Type B pancreatic cell (in vitro differentiated cells): ENCODE measurements at regions not wholly inside any gene's neighbourhood (a gene's known extent, or its start where the extent isn't known, plus 50 kb on each side); places are given as distances from the start of the nearest gene placed in this dataset.

Experiments used
- DNase-seq: peaks from one replicate; pipeline ENCODE4 v3.0.0; 2021; ENCODE audit warnings: mixed read lengths; ENCODE audit not compliant: unreplicated experiment; ENCODE audit errors: extremely low spot score
- H3K27ac Mint-ChIP-seq: 2 replicates; pipeline ENCODE4 v1.8.0; 2021; ENCODE audit warnings: mild to moderate bottlenecking, mixed read lengths
- H3K27me3 Mint-ChIP-seq: 2 replicates; pipeline ENCODE4 v1.8.0; 2021; ENCODE audit warnings: mixed read lengths
- H3K36me3 Mint-ChIP-seq: 2 replicates; pipeline ENCODE4 v1.8.0; 2021; ENCODE audit warnings: mixed read lengths
- H3K4me1 Mint-ChIP-seq: one replicate; pipeline ENCODE4 v1.8.0; 2021; ENCODE audit warnings: mixed read lengths; ENCODE audit not compliant: unreplicated experiment
- H3K4me3 Mint-ChIP-seq: 2 replicates; pipeline ENCODE4 v1.8.0; 2021; ENCODE audit warnings: mild to moderate bottlenecking, mixed read lengths
- H3K9me3 Mint-ChIP-seq: 2 replicates; pipeline ENCODE4 v1.8.0; 2021; ENCODE audit warnings: mixed read lengths
- CTCF ChIP-seq: fragments of 200-600 bp; sonication (generic); conservative IDR thresholded peaks from 2 replicates; pipeline ENCODE4 v1.5.0; 2021; ENCODE audit warnings: antibody characterized with exemption, mild to moderate bottlenecking

DNA sequence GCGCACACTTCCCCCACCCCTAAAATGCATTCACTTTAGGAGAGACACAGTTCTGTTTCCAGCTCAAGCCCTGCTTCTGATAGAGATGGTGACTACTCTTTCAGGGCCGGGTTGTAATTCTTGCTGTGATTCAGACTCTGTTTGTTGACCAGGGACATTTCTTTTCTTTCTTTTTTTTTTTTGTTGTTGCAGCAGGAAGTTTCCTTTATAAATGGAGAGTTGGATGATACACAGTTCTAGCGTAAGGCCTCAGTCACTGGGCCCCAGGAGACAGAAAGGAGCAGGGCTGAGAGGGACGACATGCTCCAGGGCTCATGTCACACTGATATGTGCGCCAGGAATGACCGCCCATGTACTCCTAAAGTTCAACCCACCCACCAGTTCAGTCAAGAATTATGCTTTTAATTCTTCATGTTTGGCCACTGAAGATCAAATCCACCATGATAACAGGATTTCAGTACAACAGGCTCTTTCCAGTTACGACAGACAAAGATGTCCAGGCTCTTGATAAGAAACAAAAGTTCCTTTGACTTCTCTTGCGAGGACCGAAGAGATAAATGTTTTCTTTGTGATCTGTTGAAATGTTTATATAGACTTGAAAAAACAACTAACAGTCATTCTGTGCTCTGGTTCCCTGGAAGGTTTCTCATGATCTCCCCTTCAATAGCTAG lies 142.5 kb downstream of the CD164 start:
- no peak for TF ChIP-seq CTCF
- Mint-ChIP-seq H3K27ac (peak overlapping the region; percentile 66), H3K27me3 (no peaks in the 10 kb centered on the region), H3K36me3 (peaks cover 4% of the 10 kb centered on the region), H3K4me3 (peak overlapping the region; percentile 46), H3K9me3 (peaks cover 10% of the 10 kb centered on the region), H3K4me1 (peaks cover 25% of the 10 kb centered on the region)
- no peak for DNase-seq

DNA sequence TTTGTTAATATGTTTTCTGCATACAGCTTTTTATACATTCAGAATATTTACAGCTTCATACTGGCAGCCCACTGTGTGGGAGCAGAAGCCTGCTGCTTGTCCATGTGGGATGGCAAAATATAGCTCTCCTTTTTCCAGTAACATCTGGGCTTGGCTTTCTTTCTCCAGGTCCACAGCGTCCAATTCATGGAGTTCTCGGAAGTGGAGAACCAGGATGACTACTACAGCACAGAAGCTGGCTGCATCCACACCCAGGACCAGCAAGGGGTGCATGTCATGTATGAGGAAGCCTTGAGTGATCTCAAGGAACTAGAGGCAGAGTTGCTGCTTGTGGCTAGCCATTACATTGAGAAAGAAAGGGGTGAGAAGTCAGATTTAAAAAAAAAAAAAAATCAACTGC lies 143.1 kb downstream of the CD164 start:
- Mint-ChIP-seq H3K4me3 (no peak overlapping the region), H3K27ac (peak overlapping the region; percentile 66), H3K36me3 (peaks cover 4% of the 10 kb centered on the region), H3K9me3 (peaks cover 10% of the 10 kb centered on the region), H3K27me3 (no peaks in the 10 kb centered on the region), H3K4me1 (peaks cover 25% of the 10 kb centered on the region)
- no peak for TF ChIP-seq CTCF
- no peak for DNase-seq

- Mint-ChIP-seq H3K4me3 (no peak overlapping the region), H3K36me3 (peaks cover 4% of the 10 kb centered on the region), H3K27me3 (no peaks in the 10 kb centered on the region), H3K4me1 (peaks cover 21% of the 10 kb centered on the region), H3K9me3 (peaks cover 10% of the 10 kb centered on the region), H3K27ac (no peak overlapping the region)
- no peak for TF ChIP-seq CTCF
- DNase-seq: no peak
These were observed 143.1 kb downstream of the CEP57L1 start for GRCh38 chr6:109238396-109238795.

DNA sequence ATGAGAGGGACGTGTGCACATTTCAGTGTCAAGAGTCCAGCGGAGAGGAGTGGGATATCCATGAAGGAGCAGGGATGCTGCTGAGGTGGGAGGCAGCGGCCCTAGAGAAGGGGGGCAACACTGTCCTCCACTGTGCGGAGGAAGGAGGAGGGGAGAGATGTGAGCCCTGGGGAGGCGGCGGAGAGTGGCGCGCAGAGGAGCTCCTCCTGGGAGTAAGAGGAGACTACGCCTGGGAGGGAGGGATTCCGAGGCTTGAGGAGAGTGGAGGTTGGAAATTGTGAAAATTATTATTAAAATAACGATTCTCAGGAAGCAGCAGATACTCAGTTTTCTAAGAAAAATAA lies 142.7 kb downstream of the CEP57L1 start:
- Mint-ChIP-seq H3K27ac (no peak overlapping the region), H3K4me3 (no peak overlapping the region), H3K9me3 (peaks cover 10% of the 10 kb centered on the region)

DNA sequence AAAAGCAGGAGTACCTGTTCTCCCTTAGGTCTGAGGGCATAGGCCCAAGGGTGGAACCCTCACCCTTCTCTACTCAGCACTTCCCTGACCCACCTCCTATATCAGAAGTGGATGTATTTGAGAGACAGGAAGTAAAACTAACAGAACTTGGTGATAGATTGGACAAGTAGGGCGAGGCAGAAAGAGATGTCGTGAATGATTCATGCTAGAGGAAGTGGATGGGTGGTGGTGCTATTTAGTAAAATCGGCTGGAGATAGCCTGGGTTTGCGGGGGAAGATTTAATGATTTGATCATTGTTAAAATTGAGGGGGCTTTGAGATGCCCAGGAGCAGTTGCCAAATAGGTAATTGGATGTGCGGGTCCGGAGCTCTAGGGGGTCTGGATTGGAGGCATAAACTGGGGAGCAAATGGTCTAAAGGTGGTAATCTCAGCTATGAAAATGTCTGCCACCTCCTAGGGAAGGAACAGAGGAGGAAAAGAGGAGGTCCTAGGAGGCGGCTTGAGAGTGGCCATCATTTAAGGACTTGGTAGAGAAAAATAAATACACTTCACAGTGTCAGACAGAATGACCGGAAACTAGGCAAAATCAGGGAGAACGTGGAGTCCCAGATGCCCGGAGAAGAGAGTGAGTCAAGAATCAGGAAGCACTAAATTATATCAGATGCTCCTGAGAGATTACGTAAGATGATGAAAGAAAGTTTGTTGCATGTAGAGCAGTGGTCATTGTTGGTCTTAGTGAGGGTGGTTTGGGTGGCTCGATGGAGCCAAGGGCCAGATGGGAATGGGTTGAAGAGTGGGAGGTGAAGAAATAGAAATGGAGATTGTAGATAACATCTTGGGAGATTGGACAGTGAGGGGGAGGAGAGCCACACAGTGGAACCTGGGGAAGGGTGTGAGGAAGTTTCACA lies 142.0 kb downstream of the CEP57L1 start:
- Mint-ChIP-seq H3K36me3 (peaks cover 4% of the 10 kb centered on the region), H3K27ac (peak overlapping the region; percentile 9), H3K4me3 (peak overlapping the region; percentile 7), H3K9me3 (peaks cover 10% of the 10 kb centered on the region), H3K4me1 (peaks cover 20% of the 10 kb centered on the region), H3K27me3 (no peaks in the 10 kb centered on the region)
- no peak for DNase-seq
- no peak for TF ChIP-seq CTCF

More for the DNA sequence above, 142.7 kb downstream of the CEP57L1 start:
- no peak for TF ChIP-seq CTCF
- peaks cover 4% of the 10 kb centered on the region for H3K36me3 Mint-ChIP-seq
- DNase-seq: no peak
- H3K27me3 Mint-ChIP-seq: no peaks in the 10 kb centered on the region
- H3K4me1 Mint-ChIP-seq: peaks cover 20% of the 10 kb centered on the region
